ENCODE measurements at regions not wholly inside any gene's neighbourhood (a gene's known extent, or its start where the extent isn't known, plus 50 kb on each side); places are given as distances from the start of the nearest gene placed in this dataset.
"Not testable (repeated sequence)": the region's sequence is repeated elsewhere in the genome, so short reads cannot be mapped to it uniquely, and the experiment has no call there.

DNA sequence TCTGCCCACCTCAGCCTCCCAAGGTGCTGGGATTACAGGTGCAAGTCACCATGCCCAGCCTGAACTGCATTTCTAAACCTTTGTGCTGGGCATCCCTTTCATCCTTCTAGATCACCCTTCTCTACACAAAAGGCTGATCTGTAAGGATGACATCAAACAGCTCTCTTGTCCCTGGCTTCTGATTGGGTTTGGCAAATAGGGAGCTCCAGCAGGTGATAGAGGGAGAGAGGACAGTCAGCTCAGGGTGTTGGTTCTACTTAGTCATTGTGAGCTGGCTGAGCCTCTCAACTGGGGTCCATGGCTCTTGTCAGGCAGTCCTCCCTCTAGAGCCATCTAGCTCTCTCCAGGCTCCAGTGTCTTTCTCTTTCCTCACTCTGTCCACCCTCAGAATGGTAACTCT is 237.6 kb upstream of the JARID2 start:
- DNase-seq (ENCODE audit: missing footprints) (no peak), ATAC-seq (no peak)
- intact Hi-C loops (cut with DNase I): no loop called here

- no peak for ATAC-seq
- intact Hi-C loops (cut with DNase I): no loop called here
- no peak for DNase-seq (ENCODE audit: missing footprints)
Measured at GRCh38 chr6:15014958-15015357, 230.9 kb upstream of the JARID2 start.

DNA sequence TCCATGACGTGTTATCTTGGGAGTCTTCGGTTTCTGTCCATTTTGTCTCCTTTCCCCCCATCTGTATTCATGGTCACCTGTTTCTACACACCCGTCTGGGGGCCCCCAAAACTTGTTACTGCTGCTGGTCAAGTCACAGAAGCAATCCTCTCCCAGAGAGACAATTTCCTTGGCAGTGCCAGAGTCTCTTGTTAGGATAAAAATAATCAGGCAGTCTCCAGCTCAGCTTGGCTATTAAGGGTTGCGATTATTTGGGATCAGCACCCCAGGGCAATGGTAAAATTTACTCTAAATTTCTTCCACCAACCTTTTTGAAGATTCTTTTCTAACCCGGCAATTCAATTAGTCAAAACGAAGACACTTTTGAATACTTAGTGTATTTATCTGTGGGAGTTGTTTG is 229.1 kb upstream of the JARID2 start:
- DNase-seq (ENCODE audit: missing footprints) (no peak), ATAC-seq (no peak)
- intact Hi-C loops (cut with DNase I): no loop called here

- ATAC-seq: peak; percentile 67
- intact Hi-C loops (cut with DNase I): no loop called here
- no peak for DNase-seq (ENCODE audit: missing footprints)
Measured at GRCh38 chr6:15017261-15017660, 228.6 kb upstream of the JARID2 start.

- ATAC-seq (no peak), DNase-seq (ENCODE audit: missing footprints) (no peak)
- intact Hi-C loops (cut with DNase I): no loop called here
Measured at GRCh38 chr6:15017803-15018202, 228.1 kb upstream of the JARID2 start.

GRCh38 chr6:15020119-15020770 is 225.6 kb upstream of the JARID2 start:
- intact Hi-C loops (cut with DNase I): no loop called here
- DNase-seq (ENCODE audit: missing footprints): no peak
- ATAC-seq: no peak

GRCh38 chr6:15021074-15021473 is 224.8 kb upstream of the JARID2 start:
- intact Hi-C loops (cut with DNase I): no loop called here
- no peak for DNase-seq (ENCODE audit: missing footprints)
- ATAC-seq: no peak

DNA sequence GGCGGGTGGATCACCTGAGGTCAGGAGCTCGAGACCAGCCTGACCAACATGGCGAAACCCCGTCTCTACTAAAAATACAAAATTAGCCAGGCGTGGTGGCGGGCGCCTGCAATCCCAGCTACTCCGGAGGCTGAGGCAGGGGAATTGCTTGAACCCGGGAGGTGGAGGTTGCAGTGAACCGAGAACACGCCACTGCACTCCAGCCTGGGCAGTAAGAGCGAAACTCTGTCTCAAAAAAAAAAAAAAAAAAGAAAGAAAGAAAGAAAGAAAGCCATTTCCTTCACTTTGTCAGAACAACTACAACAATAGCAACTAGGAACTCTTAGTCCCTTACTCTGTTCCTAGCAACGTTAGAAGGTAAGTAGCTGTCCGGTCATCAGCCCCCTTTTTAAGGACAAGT is 222.9 kb upstream of the JARID2 start:
- ATAC-seq; DNase-seq (ENCODE audit: missing footprints); intact Hi-C loops (cut with DNase I): not testable (repeated sequence)

DNA sequence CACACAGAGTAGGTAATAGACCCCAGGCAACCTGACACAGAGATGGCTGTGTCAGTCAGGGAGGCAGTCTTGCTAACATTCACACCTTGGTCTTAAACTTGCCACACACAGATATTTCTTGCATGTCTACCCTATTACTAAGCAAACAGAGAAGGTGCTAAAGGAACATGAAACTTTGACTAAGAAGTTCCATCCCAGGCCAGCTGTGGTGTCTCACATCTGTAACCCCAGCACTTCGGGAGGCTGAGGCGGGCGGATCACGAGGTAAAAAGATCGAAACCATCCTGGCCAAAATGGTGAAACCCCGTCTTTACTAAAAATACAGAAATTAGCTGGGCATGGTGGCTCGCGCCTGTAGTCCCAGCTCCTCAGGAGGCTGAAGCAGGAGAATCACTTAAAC is 222.4 kb upstream of the JARID2 start:
- no peak for ATAC-seq
- intact Hi-C loops (cut with DNase I): no loop called here
- no peak for DNase-seq (ENCODE audit: missing footprints)

GRCh38 chr6:15025446-15025845 is 220.4 kb upstream of the JARID2 start:
- ATAC-seq (no peak), DNase-seq (ENCODE audit: missing footprints) (no peak)
- intact Hi-C loops (cut with DNase I): no loop called here

DNA sequence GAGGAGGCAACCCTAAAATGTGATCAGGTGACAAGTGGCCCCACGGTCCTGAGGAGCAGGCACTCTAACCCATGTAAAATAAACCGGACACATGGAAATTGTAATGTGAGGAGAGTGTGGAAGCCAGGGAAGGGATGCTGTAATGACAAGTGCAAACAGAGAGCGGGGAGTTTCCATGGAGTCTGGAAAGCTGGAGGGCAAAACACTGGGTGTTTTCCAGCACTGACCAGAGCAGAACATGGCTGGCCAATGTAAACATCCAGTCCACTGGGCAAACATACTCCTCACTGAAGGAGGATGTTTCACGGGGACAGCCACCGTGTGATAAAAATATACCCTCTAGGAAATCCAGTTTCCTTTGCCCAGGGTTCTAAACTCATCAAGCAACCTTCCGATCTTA is 219.0 kb upstream of the JARID2 start:
- no peak for ATAC-seq
- no peak for DNase-seq (ENCODE audit: missing footprints)
- intact Hi-C loops (cut with DNase I): no loop called here

- ATAC-seq: no peak
- no peak for DNase-seq (ENCODE audit: missing footprints)
- intact Hi-C loops (cut with DNase I): no loop called here
Measured at GRCh38 chr6:15027472-15027871, 218.4 kb upstream of the JARID2 start.

GRCh38 chr6:15032015-15032414 is 213.9 kb upstream of the JARID2 start:
- ATAC-seq (no peak), DNase-seq (ENCODE audit: missing footprints) (no peak)
- intact Hi-C loops (cut with DNase I): no loop called here

DNA sequence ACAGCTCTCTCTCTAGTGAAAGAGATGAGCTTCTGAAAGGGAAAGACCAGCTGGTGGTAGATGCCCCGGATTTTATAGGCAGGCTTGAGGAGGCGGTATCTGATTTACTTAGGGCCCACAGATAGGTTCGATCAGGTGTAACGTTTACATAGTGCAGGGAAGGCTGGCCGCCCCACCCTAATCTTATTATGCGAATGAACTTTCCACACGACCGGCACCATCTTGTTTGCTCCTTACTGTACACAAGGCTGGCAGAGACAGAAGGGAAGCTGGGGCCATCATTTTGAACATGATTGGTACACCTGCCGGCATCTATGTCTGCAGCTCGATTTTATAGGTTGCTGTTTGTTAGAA is 212.0 kb upstream of the JARID2 start:
- DNase-seq (ENCODE audit: missing footprints) (no peak), ATAC-seq (no peak)
- intact Hi-C loops (cut with DNase I): no loop called here

- peak; percentile 96 for ATAC-seq
Measured at GRCh38 chr6:15036690-15037245, 209.1 kb upstream of the JARID2 start.

DNA sequence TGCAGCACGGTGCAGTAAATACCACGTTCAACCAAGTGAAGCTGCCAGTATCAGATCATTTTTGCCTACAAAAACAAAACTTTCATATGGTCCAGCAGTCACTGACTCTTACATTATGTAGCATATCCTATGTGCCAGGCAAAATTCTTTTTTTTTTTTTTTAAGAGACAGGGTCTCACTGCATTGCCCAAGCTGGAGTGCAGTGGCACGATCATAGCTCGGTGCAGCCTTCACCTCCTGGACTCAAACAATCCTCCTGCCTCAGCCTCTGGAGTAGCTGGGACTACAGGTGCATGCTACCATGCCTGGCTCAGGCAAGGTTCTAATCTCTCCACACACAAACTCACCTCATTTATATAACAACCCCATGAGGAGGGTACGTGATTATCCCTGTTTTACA is 208.6 kb upstream of the JARID2 start:
- intact Hi-C loops (cut with DNase I): loop anchor here (2.0 to 5.0 kb wide), 2 partner anchors 150 to 208 kb away; no protein-coding TSS in a partner anchor
- no peak for ATAC-seq

More at GRCh38 chr6:15036690-15037245, 209.1 kb upstream of the JARID2 start:
- intact Hi-C loops (cut with DNase I): loop anchor here (2.0 to 5.0 kb wide), 2 partner anchors 149 to 208 kb away; no protein-coding TSS in a partner anchor
- peak; percentile 83 for DNase-seq (ENCODE audit: missing footprints)

GRCh38 chr6:15038013-15038791 is 207.7 kb upstream of the JARID2 start:
- ATAC-seq (no peak), DNase-seq (ENCODE audit: missing footprints) (no peak)
- intact Hi-C loops (cut with DNase I): loop anchor here (5.0 kb wide), 1 partner anchor 151 kb away; no protein-coding TSS in a partner anchor

More for the DNA sequence above, 208.6 kb upstream of the JARID2 start:
- no peak for DNase-seq (ENCODE audit: missing footprints)

DNA sequence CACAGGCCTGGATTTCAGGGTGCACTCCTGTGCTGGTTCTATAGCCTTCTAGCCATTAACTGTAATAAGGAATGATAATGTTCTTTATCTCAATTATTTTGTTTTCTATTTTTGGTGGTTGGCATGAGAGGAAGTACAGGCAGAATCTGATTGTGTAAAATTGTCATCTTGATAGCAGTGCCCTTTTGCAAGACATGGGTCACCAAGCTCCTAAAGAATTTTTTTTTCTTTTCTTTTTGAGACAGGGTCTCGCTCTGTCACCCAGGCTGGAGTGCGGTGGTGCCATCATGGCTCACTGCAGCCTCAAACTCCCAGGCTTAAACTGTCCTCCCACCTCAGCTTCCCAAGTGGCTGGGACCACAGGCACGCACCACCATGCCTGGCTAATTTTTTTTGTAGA is 206.7 kb upstream of the JARID2 start:
- ATAC-seq (no peak), DNase-seq (ENCODE audit: missing footprints) (no peak)
- intact Hi-C loops (cut with DNase I): loop anchor here (5.0 kb wide), 1 partner anchor 152 kb away; no protein-coding TSS in a partner anchor

GRCh38 chr6:15042938-15043337 is 202.9 kb upstream of the JARID2 start:
- ATAC-seq (no peak), DNase-seq (ENCODE audit: missing footprints) (no peak)
- intact Hi-C loops (cut with DNase I): no loop called here
